ENCODE measurements at regions not wholly inside any gene's neighbourhood (a gene's known extent, or its start where the extent isn't known, plus 50 kb on each side); places are given as distances from the start of the nearest gene placed in this dataset.

- no peak for FAIRE-seq
Observed at GRCh38 chr3:72698154-72698917, 149.9 kb downstream of the SHQ1 start.

GRCh38 chr3:72697717-72698116 lies 150.5 kb downstream of the SHQ1 start:
- DNase-seq (ENCODE audit: low spot score): no peak
- FAIRE-seq: no peak

More at GRCh38 chr3:72698154-72698917, 149.9 kb downstream of the SHQ1 start:
- DNase-seq (ENCODE audit: low spot score): no peak

- FAIRE-seq: no peak
- DNase-seq (ENCODE audit: low spot score): no peak
Observed at GRCh38 chr3:72696815-72697214, 151.4 kb downstream of the SHQ1 start.

DNA sequence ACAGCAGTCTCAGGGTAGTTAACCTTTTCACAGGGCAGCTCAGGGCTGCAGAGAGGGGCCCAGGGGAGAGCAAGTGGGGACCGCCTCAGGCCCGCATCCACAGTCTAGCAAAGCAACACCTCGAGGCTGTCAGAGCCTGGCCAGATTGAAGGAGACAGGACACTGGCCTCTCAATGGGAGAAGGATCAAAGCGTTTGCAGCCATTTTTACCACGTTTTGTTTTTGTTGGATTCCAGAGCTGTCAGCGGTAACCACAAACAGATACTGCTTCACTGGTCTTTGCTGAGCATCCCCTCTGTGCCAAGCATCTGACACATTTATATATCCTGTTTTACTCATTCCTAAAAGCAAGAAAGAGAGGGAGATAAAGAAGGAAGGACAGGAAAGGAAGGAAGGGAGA lies 153.8 kb downstream of the SHQ1 start:
- no peak for DNase-seq (ENCODE audit: low spot score)
- FAIRE-seq: no peak

GRCh38 chr3:72692990-72693389 lies 155.3 kb downstream of the SHQ1 start:
- DNase-seq (ENCODE audit: low spot score): no peak
- no peak for FAIRE-seq

DNA sequence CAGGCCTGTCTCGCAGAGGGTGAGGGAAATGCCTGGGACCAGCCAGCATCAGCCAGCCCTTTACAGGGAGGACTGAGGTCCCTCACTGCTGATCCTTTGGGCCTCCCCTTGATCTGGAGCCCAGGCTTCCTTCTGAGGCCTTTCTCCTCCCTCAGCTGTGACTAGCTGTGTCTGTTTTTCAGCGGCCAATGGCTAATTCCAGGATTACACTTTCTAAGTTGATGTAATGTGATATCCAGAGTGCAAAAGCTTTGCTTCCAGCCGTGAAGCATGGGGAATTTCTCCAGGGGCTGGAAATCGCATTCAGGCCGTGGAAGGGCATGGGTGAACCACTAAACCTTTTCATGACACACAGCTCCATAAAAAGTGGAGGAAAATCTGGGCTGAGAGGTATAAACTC lies 157.6 kb downstream of the SHQ1 start:
- FAIRE-seq (no peak), DNase-seq (ENCODE audit: low spot score) (no peak)

DNA sequence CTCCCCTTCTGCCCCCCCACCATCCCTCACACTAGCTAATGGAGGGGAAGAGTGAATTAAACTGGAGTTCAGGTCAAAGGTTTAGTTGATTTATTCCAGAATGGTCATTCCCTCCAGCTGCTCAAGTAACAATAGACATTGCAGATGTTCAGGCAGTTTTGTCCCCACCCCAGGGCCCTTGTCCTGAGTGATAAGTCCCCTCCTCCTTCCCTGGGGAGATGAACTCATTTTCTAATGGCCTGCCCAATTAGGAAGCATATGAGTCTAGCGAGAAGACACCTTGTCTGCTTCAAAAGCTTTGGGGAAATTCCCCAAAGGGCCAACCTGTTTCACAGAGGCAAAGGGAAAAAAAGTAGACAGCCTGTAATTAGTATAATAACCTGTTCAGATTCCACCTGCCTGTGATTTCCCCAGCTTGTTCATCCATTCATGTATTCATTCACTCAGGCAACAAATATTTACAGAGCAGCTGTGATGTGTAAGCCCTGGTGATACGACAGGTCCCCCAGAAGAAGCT lies 165.3 kb downstream of the SHQ1 start:
- no peak for FAIRE-seq
- no peak for DNase-seq (ENCODE audit: low spot score)

DNA sequence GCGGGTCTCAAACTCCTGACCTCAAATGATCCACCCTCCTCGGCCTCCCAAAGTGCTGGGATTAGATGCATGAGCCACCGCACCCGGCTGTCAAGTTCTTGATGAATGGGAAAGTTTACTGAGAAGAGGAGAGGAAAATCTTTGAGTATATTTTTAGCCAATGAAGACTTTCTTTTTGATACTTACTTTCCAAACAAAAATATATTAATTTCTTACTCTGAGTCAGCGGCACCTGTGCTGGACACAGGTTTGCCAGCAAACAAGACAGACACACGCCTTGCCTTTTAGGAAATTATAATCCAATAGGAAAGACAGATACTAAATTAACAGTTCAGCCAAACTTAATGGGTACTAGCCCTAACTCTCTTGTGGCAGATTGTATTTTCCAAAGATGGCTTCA lies 166.6 kb downstream of the SHQ1 start:
- FAIRE-seq (no peak), DNase-seq (ENCODE audit: low spot score) (no peak)

DNA sequence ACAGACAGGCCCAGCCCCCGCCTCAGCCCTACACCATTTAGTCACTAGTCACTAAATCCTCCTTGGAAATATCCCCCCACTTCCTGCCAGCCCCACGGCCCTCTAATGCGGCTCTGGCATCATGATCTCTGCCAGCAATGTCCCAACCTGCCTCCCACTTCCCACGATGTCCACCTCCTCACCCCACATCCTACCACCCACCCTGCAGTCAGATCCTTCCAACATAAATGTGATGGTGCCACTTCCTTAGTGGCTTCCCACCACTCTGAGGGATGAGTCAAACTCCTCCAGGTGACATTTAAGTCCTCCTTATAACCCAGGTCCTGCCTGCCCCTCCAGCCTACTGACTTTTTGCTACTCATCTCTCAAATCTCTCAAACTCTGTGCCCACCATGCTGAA lies 167.5 kb downstream of the SHQ1 start:
- DNase-seq (ENCODE audit: low spot score) (no peak), FAIRE-seq (no peak)

DNA sequence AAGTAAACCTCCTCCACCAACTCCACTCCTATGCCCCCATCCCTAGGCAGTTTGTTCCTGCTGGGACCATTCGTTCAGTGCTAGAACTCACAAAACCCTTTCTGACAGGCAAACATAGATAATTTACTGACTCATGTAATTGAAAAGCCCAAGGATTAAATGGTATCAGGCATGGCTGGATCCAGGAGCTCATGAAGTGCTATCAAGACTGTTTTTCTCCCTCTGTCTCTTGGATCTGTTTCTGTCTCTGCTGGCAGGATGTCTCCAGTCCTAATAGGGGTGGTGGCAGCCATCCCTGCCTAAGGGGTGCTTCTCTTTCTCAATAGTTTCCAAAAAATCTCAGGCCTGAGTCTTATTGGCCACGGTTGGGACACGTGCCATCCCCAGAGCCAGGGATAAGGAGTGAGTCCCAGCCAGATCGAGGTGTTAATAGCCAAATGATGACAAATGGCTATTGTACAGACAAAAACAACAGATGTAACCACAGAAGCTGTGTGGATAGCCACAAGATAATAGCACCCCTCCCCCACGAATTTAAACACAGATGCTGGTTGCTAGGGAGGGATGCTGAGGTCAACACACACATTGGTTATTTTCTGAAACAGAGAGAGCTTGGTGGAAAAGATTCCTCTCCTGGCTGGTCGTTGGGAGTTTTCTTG lies 168.6 kb downstream of the SHQ1 start:
- FAIRE-seq (no peak), DNase-seq (ENCODE audit: low spot score) (no peak)

GRCh38 chr3:72678867-72679266 lies 169.4 kb downstream of the SHQ1 start:
- FAIRE-seq (no peak), DNase-seq (ENCODE audit: low spot score) (peak; percentile 15)

DNA sequence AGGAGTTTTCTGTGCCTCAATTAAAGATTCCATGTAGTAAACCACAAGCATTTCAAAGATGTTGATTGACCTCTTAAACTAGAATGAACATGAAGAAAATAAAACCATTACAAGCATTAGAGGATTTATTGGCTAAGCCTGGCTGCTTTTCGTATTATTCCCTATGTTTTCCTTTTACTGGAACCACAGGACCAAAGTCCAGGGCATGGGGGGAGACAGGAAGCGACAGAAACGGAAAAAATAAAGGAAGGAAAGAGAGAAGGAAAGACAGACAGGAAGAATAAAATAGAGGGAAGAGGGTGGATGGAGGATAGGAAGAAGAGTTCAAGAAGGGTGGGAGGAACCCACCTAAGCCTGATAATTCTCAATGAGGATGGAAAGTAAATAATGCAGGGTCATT lies 169.9 kb downstream of the SHQ1 start:
- FAIRE-seq (no peak), DNase-seq (ENCODE audit: low spot score) (no peak)

GRCh38 chr3:72675243-72675642 lies 173.0 kb downstream of the SHQ1 start:
- no peak for FAIRE-seq
- no peak for DNase-seq (ENCODE audit: low spot score)

- no peak for DNase-seq (ENCODE audit: low spot score)
- FAIRE-seq: no peak
Observed at GRCh38 chr3:72673011-72673771, 175.1 kb downstream of the SHQ1 start.

GRCh38 chr3:72669224-72669623 lies 179.0 kb downstream of the SHQ1 start:
- no peak for DNase-seq (ENCODE audit: low spot score)
- no peak for FAIRE-seq

GRCh38 chr3:72666447-72666755 lies 181.8 kb downstream of the SHQ1 start:
- FAIRE-seq (no peak), DNase-seq (ENCODE audit: low spot score) (no peak)

DNA sequence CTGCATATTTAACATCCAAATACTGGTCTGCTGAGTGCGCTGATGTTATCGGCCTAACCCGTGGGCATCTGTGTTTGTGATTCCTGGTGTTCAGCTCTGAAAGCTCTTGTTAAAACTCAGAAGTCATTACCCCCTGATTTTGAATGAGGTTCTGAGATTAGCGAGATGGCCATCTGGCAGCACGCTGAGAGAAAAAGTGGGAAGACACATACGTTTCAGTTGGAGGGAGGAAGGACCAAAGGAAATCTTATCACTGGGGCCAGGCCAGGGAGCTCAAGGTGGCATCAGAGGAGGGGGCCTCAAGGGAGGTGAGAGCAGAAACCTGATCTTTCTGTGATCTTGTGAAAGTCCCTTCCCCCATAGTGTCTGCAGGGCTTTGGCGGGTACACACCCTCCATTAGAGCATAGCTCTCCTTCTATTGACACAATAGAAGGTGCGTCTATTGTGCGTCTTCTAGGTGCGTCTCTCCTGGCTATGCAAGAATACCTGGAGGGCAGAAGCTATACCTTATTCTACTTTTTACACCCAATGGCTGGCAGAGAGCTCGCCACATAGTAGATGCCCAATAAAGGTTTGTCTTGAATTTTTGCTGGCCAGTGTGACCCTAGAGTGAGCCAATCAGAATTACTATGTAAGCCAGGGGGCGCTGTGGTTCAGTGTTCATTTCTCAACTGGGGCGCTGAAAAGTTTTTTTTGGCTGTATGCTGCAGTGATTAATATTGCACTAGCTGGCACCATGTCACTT lies 182.4 kb downstream of the SHQ1 start:
- FAIRE-seq (no peak), DNase-seq (ENCODE audit: low spot score) (no peak)

DNA sequence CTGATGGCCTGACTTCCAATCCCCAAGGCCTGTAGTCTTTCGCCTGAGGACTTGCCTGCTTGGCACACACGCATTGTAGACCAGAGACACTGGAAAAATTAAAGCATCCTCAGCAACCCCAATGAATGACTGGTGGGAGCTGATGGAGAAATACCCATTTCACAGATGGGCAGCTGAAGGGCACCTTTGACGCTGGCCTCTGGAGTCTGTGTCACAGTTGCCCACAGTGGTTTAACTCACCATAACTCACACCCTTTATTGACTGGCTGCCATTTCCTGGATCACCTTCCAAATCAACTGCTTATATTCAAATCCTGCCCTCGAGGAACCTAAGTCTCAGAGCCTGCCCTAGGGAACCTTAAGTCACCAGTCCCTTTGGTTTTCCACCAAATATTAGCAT lies 183.1 kb downstream of the SHQ1 start:
- no peak for DNase-seq (ENCODE audit: low spot score)
- FAIRE-seq: no peak

GRCh38 chr3:72664184-72664975 lies 183.9 kb downstream of the SHQ1 start:
- FAIRE-seq: no peak
- DNase-seq (ENCODE audit: low spot score): no peak

DNA sequence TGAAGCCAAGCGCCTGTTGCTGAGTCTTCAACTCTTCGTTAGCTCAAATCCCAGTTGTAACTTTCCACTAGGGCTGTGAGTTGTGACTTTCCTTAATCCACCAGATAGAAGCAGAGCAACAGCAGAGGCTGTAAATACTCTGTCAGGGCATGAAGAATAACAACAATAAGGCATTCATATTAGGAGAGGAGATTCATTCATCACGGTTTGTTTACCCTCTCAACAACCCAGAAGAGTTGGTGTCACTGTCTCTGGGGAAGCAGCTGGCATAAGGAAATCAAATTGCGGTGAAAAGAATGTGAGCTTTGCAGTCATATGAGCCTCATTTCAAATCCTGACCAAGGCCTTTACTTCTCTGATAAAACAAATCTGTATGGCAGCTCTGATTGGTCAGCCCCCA lies 184.8 kb downstream of the SHQ1 start:
- DNase-seq (ENCODE audit: low spot score): no peak
- no peak for FAIRE-seq

DNA sequence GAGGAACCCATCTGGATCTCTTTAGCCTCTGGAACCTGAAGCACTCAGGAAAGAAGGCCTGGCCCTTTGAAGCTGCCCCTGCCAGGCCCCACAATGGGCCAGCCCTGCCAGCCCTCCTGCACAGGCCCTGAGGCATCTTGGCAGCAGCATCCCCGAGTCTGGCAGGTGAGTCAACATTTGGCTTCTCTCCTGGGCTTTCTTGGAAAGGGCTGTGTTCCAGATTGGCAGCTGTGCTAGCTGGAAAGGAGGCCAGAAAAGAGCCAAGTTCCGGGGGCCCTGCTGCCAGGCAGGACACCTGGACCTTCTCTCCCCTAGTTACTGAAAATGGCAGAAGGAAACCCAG lies 187.2 kb downstream of the SHQ1 start:
- FAIRE-seq (peak; percentile 48), DNase-seq (ENCODE audit: low spot score) (peak; percentile 5)
